ENCODE measurements at regions not wholly inside any gene's neighbourhood (a gene's known extent, or its start where the extent isn't known, plus 50 kb on each side); places are given as distances from the start of the nearest gene placed in this dataset.
"Not testable (repeated sequence)": the region's sequence is repeated elsewhere in the genome, so short reads cannot be mapped to it uniquely, and the experiment has no call there.

DNA sequence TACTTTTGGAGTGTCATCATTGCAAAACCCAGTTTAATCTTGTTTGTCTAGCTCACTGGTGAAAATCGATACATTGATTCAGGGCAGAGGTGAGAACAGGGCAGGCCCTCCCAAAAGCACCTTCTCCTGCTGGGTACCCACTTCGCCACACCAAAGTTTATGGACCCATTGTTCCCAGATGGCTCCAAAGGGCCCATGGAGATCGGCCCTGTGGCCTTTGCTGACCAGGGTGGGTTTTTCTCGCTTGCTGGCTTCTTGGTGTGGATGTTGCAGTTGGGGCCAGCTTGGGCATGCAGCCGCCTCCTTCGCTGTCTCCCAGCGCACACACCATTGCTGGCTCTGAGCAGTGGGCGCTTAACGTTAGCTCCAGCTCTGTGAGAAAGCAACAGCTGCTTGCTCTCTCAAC, 178.1 kb upstream of the PDE10A start:
- DNase-seq = no peak

- no peak for DNase-seq
Measured at GRCh38 chr6:165837948-165838745, 175.1 kb upstream of the PDE10A start.

DNA sequence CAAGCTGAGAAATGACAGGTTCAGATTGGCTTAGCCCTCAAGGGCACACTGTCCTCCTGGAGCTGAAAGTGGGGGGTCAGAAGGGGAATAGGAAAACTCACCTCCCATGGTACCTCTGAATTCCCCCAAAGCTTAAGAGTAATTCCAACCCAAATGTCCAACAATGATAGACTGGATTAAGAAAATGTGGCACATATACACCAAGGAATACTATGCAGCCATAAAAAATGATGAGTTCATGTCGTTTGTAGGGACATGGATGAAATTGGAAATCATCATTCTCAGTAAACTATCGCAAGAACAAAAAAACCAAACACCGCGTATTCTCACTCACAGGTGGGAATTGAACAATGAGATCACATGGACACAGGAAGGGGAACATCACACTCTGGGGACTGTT, 173.6 kb upstream of the PDE10A start:
- not testable (repeated sequence) for DNase-seq

DNA sequence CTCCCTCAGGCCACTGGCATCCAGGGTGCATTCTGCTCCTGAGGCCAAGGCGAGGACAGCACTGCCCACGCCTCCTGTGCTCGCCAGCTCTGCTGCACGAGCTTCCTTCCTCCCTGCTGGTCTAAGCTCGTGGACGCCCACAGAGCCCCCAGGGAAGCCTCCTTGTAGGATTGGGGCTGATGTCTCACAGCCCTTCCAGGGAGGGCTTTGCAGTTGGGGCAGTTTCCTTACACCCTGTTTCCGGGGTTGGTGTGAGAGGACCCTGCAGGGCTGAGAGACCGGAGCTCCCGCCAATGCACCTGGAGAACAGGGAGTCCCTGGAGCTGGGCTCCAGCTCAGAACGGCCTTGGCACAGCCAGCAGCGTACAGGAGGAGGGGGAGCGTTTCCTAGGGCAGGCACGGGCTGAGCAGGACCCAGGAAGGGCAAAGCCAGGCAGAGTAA, 172.4 kb upstream of the PDE10A start:
- no peak for DNase-seq

DNA sequence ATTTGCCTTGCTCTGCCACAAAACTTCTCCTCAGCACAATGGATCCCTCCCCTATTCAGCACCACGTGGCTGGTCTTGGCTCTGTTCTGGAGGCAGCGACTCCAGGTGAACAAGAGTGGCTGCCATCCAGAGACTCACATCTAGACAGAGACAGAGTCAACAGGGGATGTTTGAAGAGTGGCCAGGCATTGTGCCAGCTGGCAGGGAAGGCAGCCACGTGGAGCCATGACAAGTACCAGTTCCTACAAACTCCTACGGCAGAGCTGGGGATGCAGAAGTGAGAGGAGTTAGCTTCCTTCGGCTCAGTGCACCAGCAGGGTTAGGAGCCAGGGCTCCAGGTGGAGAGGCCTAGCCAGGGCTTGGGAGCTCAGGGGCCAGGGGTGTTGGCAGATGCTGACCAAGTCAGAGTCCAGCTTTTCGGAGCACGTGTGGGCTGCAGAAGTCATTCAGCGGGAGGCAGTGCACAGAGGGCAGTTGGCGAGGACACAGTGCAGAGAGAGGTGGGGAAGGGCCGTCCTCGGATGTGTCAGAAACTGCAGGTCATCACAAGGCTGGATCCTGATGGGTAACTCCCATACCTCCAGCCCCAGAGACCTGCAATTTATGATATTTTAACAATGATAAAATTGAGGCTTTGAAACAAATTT, 171.7 kb upstream of the PDE10A start:
- no peak for DNase-seq

DNA sequence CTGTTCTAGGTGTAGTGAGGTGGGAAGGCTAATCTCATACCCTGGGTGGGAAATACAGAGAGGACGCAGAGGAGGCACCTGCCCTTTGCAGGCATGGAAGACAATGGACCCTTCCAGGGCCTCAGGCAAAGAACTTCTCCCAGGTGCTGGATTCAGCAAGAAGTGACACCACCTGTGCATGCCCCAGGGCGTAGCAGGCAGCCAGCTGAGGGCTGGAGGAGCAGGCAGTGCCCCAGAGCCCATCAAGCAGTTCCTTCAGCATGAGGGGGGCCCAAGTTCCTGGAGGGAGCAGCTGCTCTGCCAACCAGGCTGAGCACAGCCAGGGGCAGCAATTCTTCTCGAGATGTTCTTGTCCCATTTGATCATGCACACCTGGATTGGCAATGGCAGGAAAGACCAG, 170.3 kb upstream of the PDE10A start:
- DNase-seq = no peak

DNA sequence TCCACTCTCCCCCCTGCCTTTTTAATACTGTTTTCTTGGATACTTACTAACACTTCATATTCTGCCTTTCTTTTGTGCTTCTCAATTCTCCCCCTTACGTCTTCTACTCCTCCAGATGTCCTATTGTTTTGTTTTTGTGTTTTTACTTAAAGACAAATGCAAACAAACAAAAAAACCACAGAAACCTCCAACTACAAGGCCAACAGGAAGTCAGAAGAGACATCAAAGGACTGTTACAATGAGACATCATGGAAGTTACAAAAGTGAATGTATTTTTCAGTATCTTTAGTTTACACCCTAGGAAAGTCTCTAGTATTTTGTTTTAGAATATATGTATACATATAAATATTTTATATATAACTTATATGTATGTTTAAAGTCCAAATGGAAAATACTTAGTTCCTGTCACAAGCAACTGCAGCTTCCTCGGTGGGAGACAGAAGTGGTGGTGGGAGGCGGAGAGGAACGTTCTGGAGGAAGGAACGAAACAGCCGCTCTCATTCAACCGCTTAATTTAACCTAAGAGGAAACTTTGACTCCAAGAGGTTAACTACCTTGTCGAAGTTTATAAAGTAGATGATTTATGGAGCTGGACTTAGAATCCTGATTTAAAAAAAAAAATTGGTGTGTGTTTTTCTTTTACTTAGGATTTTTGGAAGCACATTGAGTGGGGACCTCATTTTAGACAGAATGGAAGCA, 168.9 kb upstream of the PDE10A start:
- no peak for DNase-seq

- peak; percentile 20 for DNase-seq
Measured at GRCh38 chr6:165830761-165831160, 167.7 kb upstream of the PDE10A start.

DNA sequence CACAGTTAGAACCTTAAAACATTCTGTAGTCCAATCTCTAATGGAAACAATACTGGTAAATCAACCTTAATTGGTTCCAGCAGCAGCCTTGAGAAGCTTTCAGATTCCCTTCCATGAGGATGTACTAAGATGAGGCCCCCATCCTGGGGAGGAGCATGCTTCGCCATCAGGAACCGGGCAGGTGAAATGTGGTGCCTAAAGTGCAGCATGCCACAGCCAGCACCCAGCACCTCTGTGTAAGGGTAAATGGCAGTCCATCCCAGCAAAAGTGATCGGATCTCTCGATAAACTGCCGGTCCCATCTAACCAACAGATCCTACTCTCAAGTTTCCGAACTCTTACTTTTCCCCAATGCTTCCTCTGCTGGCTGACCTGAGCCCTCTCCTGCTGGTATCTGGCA, 166.3 kb upstream of the PDE10A start:
- no peak for DNase-seq

- DNase-seq = no peak
Measured at GRCh38 chr6:165827190-165827518, 164.1 kb upstream of the PDE10A start.

- DNase-seq = no peak
Measured at GRCh38 chr6:165826487-165827189, 163.6 kb upstream of the PDE10A start.

- DNase-seq = no peak
Measured at GRCh38 chr6:165825256-165825815, 162.3 kb upstream of the PDE10A start.

DNA sequence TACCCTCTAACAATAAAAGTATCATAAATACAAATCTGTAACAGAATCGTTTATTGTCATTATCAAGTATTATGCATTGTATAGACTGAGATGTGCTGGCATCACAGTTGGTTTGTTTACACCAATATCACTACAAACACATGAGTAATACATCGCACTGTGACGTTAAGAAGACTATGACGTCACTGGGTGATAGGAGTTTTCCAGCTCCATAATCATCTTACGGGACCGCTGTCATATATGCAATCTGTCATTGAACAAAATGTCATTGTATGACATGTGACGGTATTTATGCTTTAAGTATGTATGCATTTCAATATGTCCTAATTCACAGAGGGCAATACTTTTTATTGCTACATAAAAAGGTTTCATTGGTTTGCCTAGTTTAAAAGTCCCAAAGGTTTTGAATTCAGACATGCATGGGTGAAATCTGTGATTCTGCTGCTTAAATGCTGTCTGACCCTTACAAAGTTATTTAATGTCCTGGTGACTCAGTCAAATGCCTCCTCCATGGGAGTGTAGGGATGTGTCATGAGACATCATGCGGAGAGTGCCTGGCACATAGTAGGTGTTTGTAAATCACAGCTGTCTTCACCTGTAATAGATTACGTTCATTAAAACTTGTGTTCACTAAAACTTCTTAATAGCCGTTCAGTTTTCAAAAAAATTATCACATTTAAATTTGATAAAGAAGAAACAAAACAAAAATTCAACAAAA, 160.7 kb upstream of the PDE10A start:
- DNase-seq = no peak

GRCh38 chr6:165822501-165822900, 159.5 kb upstream of the PDE10A start:
- no peak for DNase-seq

DNA sequence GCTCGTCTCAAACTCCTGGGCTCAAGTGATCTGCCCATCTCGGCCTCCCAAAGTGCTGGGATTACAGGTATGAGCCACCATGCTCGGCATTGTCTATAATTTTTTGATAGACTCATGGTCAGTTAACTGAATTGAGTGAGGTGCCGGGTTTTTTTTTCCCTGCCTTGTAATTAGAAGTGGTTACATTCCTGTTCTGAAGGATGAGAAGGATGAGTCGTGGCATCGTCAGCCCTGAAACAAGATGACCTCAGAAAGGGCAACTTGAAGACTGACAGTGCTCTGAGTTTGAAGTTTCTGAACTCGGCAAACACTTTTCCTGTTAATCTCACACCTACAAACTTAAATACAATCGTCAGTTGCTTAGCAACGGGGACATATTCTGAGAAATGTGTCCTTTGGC, 158.7 kb upstream of the PDE10A start:
- DNase-seq = no peak

DNA sequence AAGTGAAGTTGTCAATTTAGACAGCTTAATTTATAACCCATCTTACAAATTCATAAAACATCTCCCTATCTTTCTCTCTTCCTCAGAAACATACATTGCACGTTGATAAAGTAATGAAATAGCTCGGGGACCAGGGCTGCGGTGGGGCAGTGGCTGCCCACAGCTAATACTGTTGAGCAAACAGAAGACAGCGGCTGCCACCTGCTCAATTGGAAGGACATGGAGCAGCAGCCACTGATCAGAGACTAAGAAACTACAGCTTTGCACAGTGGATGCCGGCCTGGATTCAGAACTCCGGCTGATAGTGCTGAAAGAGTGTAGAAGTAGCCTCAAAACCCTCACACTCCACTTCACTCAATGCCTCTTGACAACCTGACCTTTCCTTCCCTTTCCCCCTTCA, 157.9 kb upstream of the PDE10A start:
- no peak for DNase-seq

- no peak for DNase-seq
Measured at GRCh38 chr6:165820407-165820806, 157.4 kb upstream of the PDE10A start.

DNA sequence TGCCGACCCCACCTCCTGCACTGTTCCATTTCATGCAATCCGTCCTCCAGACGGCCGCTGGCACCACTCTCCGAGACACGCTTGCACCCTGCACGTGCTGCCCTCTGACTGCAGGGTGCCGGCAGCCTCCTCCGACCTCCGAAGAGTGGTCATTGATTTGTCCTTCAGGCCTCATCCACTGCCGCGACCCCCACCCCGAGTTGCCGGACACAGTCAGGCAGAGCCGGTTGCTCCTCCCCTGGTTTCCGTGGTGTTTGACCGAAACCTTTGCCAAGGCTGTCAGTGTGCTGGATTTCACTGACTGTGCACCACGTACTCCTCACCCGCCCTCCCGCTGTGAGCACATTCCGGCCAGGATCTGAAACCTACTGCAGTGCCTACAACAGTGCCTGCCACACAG, 156.4 kb upstream of the PDE10A start:
- no peak for DNase-seq

DNA sequence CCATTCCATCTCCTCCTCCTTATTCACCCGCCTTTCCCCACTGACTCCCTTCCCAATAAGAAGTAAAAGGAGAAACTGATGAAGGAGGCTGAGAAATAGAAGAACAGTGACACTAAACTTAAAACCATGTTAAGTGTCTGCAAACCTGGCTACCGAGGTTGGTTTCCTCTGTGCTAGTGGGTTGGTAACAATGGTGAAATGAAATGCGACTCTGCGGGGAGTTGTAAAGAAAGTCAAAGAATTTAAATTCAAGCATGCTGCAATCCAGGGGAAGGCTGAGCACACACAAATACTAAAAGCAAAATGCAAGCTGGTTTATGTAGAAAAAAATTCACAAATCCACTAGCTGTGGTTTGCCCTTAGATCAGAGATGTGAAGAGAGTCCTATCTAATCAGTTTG, 155.2 kb upstream of the PDE10A start:
- no peak for DNase-seq

DNA sequence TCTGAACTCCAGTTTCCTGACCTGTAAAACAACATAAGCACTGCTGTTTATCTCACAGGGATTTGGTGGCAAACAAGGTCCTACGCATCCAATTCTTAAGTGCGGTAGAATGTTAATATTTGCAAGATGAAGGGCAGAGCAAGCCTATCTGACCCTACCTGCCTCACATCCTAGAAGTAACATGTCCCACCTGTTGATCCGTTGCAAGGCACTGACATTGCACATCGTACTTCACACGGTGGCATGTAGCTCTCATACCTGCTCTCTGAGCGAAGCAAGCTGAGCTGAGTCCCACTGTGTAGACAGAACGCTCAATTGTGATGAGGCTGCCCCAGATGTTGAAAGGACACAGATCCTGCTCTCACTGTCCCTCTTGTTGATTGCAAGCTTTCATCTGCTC, 154.7 kb upstream of the PDE10A start:
- DNase-seq = no peak

GRCh38 chr6:165817148-165817547, 154.1 kb upstream of the PDE10A start:
- no peak for DNase-seq

DNA sequence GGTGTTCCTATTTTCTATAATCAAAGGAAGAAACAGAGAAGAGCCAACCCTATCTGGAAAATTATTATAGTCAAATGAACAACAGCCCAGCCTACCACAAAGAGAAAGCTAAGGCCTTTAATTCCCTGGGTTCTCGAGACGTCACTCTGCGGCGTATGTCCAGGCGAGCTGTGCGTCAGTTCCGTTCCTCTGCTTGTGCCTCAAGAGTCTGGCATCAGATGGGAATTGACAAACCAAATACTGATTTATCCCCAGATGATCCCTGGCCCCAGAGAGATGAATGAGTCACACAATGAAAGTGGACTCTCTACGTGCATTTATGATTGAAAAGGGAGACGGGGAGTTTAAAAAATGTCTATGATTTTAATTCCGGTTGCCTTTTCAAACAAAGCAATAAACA, 151.6 kb upstream of the PDE10A start:
- DNase-seq = no peak

- no peak for DNase-seq
Measured at GRCh38 chr6:165811512-165811911, 148.5 kb upstream of the PDE10A start.
